Activated T-helper 1 cell treated with anti-CD3 and anti-CD28 coated beads, Interleukin-12 subunit alpha, Interleukin-12 subunit beta, Interleukin-2, Interleukin-4 antibody, amounts not matched to agents 30 ng/mL and 10 ng/mL and 1 ng/mL, durations not matched to agents 14 hours and 24 hours and 36 hours (primary cell): ENCODE measurements at regions not wholly inside any gene's neighbourhood (a gene's known extent, or its start where the extent isn't known, plus 50 kb on each side); places are given as distances from the start of the nearest gene placed in this dataset.

ENCODE experiments used
- DNase-seq: peaks from one replicate; pipeline ENCODE4 v3.0.0; 2021; ENCODE audit warnings: low spot score
- H3K27ac Mint-ChIP-seq: one replicate; pipeline ENCODE4 v1.8.0; 2021; ENCODE audit warnings: mild to moderate bottlenecking, mixed read lengths
- H3K27me3 Mint-ChIP-seq: one replicate; pipeline ENCODE4 v1.8.0; 2022; ENCODE audit warnings: mild to moderate bottlenecking, moderate library complexity, mixed read lengths; ENCODE audit not compliant: insufficient read depth
- H3K36me3 Mint-ChIP-seq: one replicate; pipeline ENCODE4 v1.8.0; 2021; ENCODE audit warnings: low read depth, mixed read lengths
- H3K4me1 Mint-ChIP-seq: one replicate; pipeline ENCODE4 v1.8.0; 2021; ENCODE audit warnings: low read depth, mixed read lengths
- H3K4me3 Mint-ChIP-seq: one replicate; pipeline ENCODE4 v1.8.0; 2021; ENCODE audit warnings: mild to moderate bottlenecking, moderate library complexity, mixed read lengths
- H3K9me3 Mint-ChIP-seq: one replicate; pipeline ENCODE4 v1.8.0; 2021; ENCODE audit warnings: mixed read lengths
- intact Hi-C: fragments of 100-400 bp; cut with micrococcal nuclease; formaldehyde crosslinking; loops from one replicate; pipeline ENCODE4 v1.15.1; 2024

DNA sequence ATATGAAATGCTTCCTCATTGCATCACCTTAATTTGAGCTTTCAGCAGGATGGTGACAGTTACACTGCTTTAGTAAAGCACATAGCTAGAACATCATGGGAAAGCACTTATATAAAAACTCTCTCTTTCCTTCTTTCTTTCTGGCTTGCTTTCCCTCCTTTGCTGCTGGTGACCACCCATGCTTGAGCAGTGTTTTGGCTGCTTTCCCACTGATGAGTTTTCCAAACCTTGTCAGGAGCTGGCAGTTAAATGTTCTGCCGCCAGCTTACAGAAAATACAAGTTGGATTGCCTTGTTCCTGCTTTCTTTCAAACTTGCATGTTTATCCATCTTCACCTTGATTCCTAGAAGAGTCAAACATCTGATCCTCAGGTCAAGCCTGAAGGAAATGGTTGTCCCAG is 323.9 kb downstream of the FOXA2 start:
- Mint-ChIP-seq H3K27me3 (no peaks in the 10 kb centered on the region), H3K4me1 (no peaks in the 10 kb centered on the region), H3K9me3 (no peaks in the 10 kb centered on the region), H3K36me3 (no peaks in the 10 kb centered on the region), H3K4me3 (no peak overlapping the region), H3K27ac (no peak overlapping the region)
- intact Hi-C loops, result no loop called here
- DNase-seq, result no peak

- H3K9me3 Mint-ChIP-seq, result no peaks in the 10 kb centered on the region
- no peaks in the 10 kb centered on the region for H3K36me3 Mint-ChIP-seq
- H3K27ac Mint-ChIP-seq, result no peak overlapping the region
Observed at GRCh38 chr20:22257912-22258311, 326.5 kb downstream of the FOXA2 start.

GRCh38 chr20:22248051-22248667 is 336.2 kb downstream of the FOXA2 start:
- no peak overlapping the region for H3K4me3 Mint-ChIP-seq
- H3K36me3 Mint-ChIP-seq, result no peaks in the 10 kb centered on the region
- no peak for DNase-seq
- no peaks in the 10 kb centered on the region for H3K4me1 Mint-ChIP-seq
- no peak overlapping the region for H3K27ac Mint-ChIP-seq
- intact Hi-C loops, result no loop called here
- no peaks in the 10 kb centered on the region for H3K27me3 Mint-ChIP-seq
- H3K9me3 Mint-ChIP-seq, result peaks cover under 1% of the 10 kb centered on the region

More at GRCh38 chr20:22257912-22258311, 326.5 kb downstream of the FOXA2 start:
- Mint-ChIP-seq H3K27me3 (no peaks in the 10 kb centered on the region), H3K4me1 (no peaks in the 10 kb centered on the region), H3K4me3 (no peak overlapping the region)
- intact Hi-C loops, result no loop called here
- DNase-seq, result no peak

DNA sequence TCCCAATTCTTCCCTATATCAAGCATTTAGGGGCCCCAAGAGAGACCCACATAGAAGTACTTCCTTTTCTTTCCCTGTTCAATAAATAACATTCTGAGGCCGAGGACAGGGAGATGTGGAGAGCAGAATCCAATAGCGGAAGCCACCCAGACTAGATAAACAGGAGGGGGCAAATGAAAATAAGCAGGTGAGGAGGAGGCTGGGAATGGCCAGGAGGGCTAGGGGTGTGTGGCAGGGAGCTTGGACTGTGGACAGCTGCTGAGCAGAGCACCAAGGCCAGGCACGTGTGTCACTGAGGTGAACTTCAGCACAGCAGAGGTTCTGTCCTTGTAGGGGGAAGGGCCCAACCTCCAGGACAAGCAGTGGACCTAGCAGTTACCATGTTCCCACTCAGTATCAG is 339.2 kb downstream of the FOXA2 start:
- Mint-ChIP-seq H3K9me3 (peaks cover 4% of the 10 kb centered on the region), H3K36me3 (no peaks in the 10 kb centered on the region), H3K4me3 (no peak overlapping the region)

DNA sequence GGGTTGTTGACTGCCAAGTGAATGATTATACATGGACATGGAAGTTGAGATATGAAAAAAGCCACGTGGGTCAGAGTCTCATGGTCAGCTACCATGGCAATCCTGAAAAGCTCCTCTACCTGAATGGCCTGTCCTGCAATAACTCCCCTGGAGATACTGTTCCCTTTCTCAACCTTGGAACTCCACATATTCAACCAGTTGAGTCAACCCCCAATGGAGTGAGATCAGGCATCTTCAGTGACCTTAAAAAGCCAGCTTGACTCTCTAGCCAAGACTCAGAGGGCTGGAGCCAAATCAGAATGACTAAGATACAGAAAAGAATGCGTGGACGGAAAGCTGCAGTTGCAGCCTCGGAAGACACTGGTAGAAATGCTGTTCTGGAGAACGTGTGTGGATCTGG is 341.3 kb downstream of the FOXA2 start:
- H3K27ac Mint-ChIP-seq, result no peak overlapping the region
- intact Hi-C loops, result no loop called here
- H3K9me3 Mint-ChIP-seq, result peaks cover 9% of the 10 kb centered on the region
- H3K4me3 Mint-ChIP-seq, result no peak overlapping the region
- no peaks in the 10 kb centered on the region for H3K4me1 Mint-ChIP-seq
- no peaks in the 10 kb centered on the region for H3K27me3 Mint-ChIP-seq
- DNase-seq, result no peak
- no peaks in the 10 kb centered on the region for H3K36me3 Mint-ChIP-seq

More for the DNA sequence above, 339.2 kb downstream of the FOXA2 start:
- intact Hi-C loops, result no loop called here
- H3K27ac Mint-ChIP-seq, result no peak overlapping the region
- H3K4me1 Mint-ChIP-seq, result no peaks in the 10 kb centered on the region
- DNase-seq, result no peak
- H3K27me3 Mint-ChIP-seq, result no peaks in the 10 kb centered on the region

DNA sequence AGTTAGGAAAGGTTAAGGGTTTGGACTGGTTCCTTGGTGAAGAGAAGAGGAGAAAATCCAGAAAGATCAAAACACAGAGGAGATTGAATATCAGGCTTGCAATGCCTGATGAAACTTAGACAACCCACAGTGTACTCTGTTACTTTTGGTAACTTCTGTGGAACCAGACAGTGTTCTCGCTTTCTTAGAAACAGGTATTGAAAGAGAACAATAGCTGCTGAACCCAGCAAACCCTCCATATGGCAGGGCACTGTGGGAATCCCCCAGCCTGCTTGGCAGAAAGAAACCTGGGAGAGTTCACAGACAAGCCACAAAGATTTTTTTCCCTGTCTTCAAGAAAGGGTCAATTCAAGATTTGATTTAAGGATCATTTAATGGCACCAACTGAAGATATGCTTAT is 342.8 kb downstream of the FOXA2 start:
- no peaks in the 10 kb centered on the region for H3K4me1 Mint-ChIP-seq
- intact Hi-C loops, result no loop called here

DNA sequence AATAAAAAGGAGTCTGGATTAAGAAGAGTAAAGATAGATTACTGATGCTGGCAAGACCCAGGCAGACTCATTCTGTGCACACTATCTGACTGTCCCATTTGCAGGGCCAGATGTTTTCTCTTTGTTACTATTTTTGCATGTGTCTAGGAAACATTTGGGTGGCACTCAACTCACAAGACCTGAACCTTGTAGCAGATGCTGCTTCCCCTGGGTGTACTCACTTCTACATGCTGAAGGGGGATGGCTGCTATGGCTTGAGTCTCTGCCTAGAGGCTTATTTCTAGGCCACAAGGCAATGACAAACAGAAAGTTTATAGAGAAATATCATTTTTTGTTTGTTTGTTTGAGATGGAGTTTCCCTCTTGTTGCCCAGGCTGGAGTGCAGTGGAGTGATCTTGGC is 351.4 kb downstream of the FOXA2 start:
- no peaks in the 10 kb centered on the region for H3K27me3 Mint-ChIP-seq
- H3K4me3 Mint-ChIP-seq, result no peak overlapping the region

More for the DNA sequence above, 342.8 kb downstream of the FOXA2 start:
- Mint-ChIP-seq H3K27ac (no peak overlapping the region), H3K36me3 (no peaks in the 10 kb centered on the region), H3K4me3 (no peak overlapping the region), H3K9me3 (peaks cover 9% of the 10 kb centered on the region), H3K27me3 (no peaks in the 10 kb centered on the region)
- DNase-seq, result no peak

GRCh38 chr20:22232473-22232872 is 351.9 kb downstream of the FOXA2 start:
- Mint-ChIP-seq H3K4me1 (no peaks in the 10 kb centered on the region), H3K36me3 (no peaks in the 10 kb centered on the region), H3K27ac (no peak overlapping the region), H3K9me3 (no peaks in the 10 kb centered on the region), H3K4me3 (no peak overlapping the region), H3K27me3 (peaks cover 1% of the 10 kb centered on the region)
- no peak for DNase-seq
- intact Hi-C loops, result no loop called here

More for the DNA sequence above, 351.4 kb downstream of the FOXA2 start:
- no peak for DNase-seq
- intact Hi-C loops, result no loop called here
- no peaks in the 10 kb centered on the region for H3K4me1 Mint-ChIP-seq
- no peak overlapping the region for H3K27ac Mint-ChIP-seq
- no peaks in the 10 kb centered on the region for H3K36me3 Mint-ChIP-seq
- H3K9me3 Mint-ChIP-seq, result no peaks in the 10 kb centered on the region

GRCh38 chr20:22226849-22227700 is 357.3 kb downstream of the FOXA2 start:
- H3K4me1 Mint-ChIP-seq, result no peaks in the 10 kb centered on the region
- intact Hi-C loops, result no loop called here
- H3K27me3 Mint-ChIP-seq, result peaks cover 1% of the 10 kb centered on the region
- peaks cover 11% of the 10 kb centered on the region for H3K9me3 Mint-ChIP-seq
- no peak overlapping the region for H3K4me3 Mint-ChIP-seq
- H3K27ac Mint-ChIP-seq, result no peak overlapping the region
- no peaks in the 10 kb centered on the region for H3K36me3 Mint-ChIP-seq
- no peak for DNase-seq

DNA sequence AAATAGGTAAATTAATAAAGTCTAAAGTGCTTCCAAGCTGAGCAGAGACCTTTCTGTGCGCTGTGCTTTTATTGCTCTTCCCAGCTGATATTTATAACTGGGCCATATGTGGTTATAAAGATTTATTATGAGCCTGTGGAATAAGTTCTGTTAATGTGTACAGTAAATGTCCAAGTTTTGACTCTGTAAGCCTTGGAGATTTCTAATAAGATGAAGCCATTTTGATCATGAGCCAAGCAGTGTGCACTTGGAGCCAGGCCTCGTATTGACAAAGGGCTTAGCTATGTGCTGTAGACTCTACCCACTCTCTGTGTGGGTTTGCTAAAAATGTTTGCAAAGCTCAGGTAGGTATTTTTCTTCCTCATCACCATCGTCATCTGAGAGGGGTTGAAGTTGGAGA is 361.1 kb downstream of the FOXA2 start:
- Mint-ChIP-seq H3K4me1 (no peaks in the 10 kb centered on the region), H3K36me3 (no peaks in the 10 kb centered on the region), H3K9me3 (peaks cover 11% of the 10 kb centered on the region), H3K27ac (no peak overlapping the region), H3K27me3 (peaks cover 1% of the 10 kb centered on the region), H3K4me3 (no peak overlapping the region)
- intact Hi-C loops, result no loop called here
- no peak for DNase-seq

DNA sequence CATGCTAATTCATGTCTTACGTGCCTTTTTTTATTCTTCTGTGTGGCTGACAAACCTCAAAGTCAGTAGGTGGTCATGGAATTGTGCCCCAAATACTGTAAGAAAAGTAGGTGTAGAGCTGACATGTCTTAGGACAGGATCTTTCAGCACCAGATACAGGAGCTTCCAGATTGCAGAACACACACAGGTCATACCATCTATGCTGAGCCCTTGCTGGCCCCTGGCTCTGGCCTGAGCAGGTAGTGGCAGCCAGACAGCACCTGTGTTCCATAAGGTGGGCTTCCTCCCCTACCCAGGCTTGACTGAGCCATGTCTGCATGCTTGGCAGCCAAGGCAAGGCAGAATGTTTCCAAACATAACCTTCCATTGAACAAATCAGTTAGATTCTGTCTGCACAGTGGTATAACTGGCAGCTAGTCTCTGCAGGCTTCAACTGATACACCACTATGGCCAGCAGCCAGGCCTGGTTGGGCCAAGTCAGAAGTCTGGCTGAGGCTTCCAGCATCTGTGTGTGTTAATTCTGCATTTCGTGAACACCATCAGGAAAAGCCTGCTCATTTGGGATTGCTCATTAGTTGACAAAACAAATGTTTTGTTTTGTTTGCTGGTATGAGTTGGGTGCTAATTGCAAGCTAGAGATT is 366.5 kb downstream of the FOXA2 start:
- no peaks in the 10 kb centered on the region for H3K9me3 Mint-ChIP-seq
- H3K4me1 Mint-ChIP-seq, result no peaks in the 10 kb centered on the region
- no peaks in the 10 kb centered on the region for H3K27me3 Mint-ChIP-seq
- no peak for DNase-seq
- intact Hi-C loops, result no loop called here
- H3K27ac Mint-ChIP-seq, result no peak overlapping the region
- no peaks in the 10 kb centered on the region for H3K36me3 Mint-ChIP-seq
- H3K4me3 Mint-ChIP-seq, result no peak overlapping the region

- H3K27me3 Mint-ChIP-seq, result no peaks in the 10 kb centered on the region
- intact Hi-C loops, result no loop called here
- no peak for DNase-seq
- H3K9me3 Mint-ChIP-seq, result no peaks in the 10 kb centered on the region
- no peak overlapping the region for H3K27ac Mint-ChIP-seq
- H3K4me1 Mint-ChIP-seq, result no peaks in the 10 kb centered on the region
- no peak overlapping the region for H3K4me3 Mint-ChIP-seq
- H3K36me3 Mint-ChIP-seq, result no peaks in the 10 kb centered on the region
Observed at GRCh38 chr20:22216984-22217383, 367.4 kb downstream of the FOXA2 start.

DNA sequence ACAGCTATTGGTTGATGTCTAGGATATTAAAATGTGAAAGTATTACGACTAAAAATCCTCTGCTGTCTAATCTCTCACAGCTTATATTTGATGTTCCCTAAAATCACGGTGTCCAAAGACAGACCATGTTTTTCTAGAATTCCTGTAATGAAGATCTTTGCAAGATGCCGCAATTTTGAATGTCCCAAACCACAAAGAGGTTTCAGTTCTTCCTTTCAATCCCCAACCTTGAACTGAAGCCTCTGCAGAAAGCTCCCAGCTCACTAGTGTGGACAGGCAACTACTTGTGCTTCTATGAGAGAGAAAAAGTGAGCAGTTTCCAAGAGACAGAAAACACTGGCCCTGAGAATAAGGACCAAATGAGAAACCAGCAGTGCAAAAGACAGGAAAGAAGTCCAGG is 370.1 kb downstream of the FOXA2 start:
- no peak for DNase-seq
- H3K27me3 Mint-ChIP-seq, result no peaks in the 10 kb centered on the region
- no peak overlapping the region for H3K27ac Mint-ChIP-seq
- H3K36me3 Mint-ChIP-seq, result no peaks in the 10 kb centered on the region
- intact Hi-C loops, result no loop called here
- H3K4me3 Mint-ChIP-seq, result no peak overlapping the region
- H3K9me3 Mint-ChIP-seq, result no peaks in the 10 kb centered on the region
- H3K4me1 Mint-ChIP-seq, result no peaks in the 10 kb centered on the region
